Neural cell (in vitro differentiated cells): ENCODE measurements at regions not wholly inside any gene's neighbourhood (a gene's known extent, or its start where the extent isn't known, plus 50 kb on each side); places are given as distances from the start of the nearest gene placed in this dataset.

Experiments
- CTCF ChIP-seq: fragments of 450-650 bp; IDR thresholded peaks from 2 replicates; pipeline ENCODE4 v1.5.1; 2014; ENCODE audit warnings: antibody characterized with exemption, mild to moderate bottlenecking, moderate library complexity; ENCODE audit not compliant: poor library complexity, severe bottlenecking
- EP300 ChIP-seq: fragments of 450-650 bp; conservative IDR thresholded peaks from 2 replicates; pipeline ENCODE4 v1.6.1; 2014; ENCODE audit warnings: antibody characterized with exemption, mild to moderate bottlenecking, moderate library complexity; ENCODE audit not compliant: poor library complexity, severe bottlenecking
- EZH2 ChIP-seq: fragments of 200-600, 300-800 bp; shearing (Covaris generic), sonication (generic); IDR thresholded peaks from 2 replicates; pipeline ENCODE4 v1.6.1; 2014; ENCODE audit warnings: antibody characterized with exemption, low read length, borderline replicate concordance, mild to moderate bottlenecking; ENCODE audit not compliant: insufficient read depth, poor library complexity, severe bottlenecking
- MXI1 ChIP-seq: fragments of 450-650 bp; conservative IDR thresholded peaks from 2 replicates; pipeline ENCODE4 v1.6.1; 2014; ENCODE audit warnings: antibody characterized with exemption, mild to moderate bottlenecking; ENCODE audit not compliant: poor library complexity, severe bottlenecking
- POLR2AphosphoS5 ChIP-seq: IDR thresholded peaks from 2 replicates; pipeline ENCODE4 v1.6.1; 2012
- RAD21 ChIP-seq: fragments of 450-650 bp; conservative IDR thresholded peaks from 2 replicates; pipeline ENCODE4 v1.6.1; 2014; ENCODE audit warnings: antibody characterized with exemption, mild to moderate bottlenecking, moderate library complexity
- REST ChIP-seq: IDR thresholded peaks from 2 replicates; pipeline ENCODE4 v1.6.1; 2012; ENCODE audit warnings: borderline replicate concordance
- TAF1 ChIP-seq: IDR thresholded peaks from 2 replicates; pipeline ENCODE4 v1.6.1; 2012; ENCODE audit warnings: low read depth

- TF ChIP-seq EZH2 (no peak), CTCF (no peak), REST (no peak), POLR2AphosphoS5 (no peak), EP300 (no peak), MXI1 (no peak), RAD21 (no peak), TAF1 (no peak)
Observed at GRCh38 chr1:14242870-14243269, 355.6 kb upstream of the KAZN start.
